ENCODE measurements at regions not wholly inside any gene's neighbourhood (a gene's known extent, or its start where the extent isn't known, plus 50 kb on each side); places are given as distances from the start of the nearest gene placed in this dataset.

DNA sequence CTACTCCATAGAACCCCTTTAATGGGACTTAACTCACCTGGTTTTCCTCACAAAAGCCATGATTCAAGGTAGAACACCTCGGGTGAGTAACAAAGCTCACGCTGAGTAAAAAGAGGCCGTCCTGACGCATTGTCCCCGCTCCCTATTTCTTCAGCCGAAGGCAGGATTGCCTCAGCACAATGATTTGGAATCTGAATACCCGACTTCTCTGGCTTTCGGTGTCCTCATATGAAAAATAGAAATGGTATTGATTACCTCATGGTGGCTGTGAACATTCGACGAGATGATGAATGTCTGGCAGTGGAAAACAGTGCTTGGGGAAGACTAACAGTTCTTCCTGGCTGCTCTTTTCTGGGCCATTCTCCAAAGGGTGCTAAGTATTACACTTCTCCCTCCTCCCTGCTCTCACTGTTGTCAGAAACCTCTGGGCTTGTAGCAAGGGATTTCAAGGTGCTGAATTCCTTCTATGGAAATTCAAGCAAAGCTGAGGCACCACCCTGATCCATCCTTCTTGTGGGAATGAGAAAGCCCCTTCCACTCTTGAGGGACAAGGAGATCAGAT lies 148.3 kb downstream of the C1orf94 start:
- TF ChIP-seq POLR2A (IDR thresholded peaks at IDR 0.05; ENCODE audit: low read depth) (no peak), EP300 (IDR thresholded peaks at IDR 0.05) (no peak), POLR2AphosphoS5 (IDR thresholded peaks at IDR 0.05) (no peak)
- TF ChIP-seq, protein P1, sequence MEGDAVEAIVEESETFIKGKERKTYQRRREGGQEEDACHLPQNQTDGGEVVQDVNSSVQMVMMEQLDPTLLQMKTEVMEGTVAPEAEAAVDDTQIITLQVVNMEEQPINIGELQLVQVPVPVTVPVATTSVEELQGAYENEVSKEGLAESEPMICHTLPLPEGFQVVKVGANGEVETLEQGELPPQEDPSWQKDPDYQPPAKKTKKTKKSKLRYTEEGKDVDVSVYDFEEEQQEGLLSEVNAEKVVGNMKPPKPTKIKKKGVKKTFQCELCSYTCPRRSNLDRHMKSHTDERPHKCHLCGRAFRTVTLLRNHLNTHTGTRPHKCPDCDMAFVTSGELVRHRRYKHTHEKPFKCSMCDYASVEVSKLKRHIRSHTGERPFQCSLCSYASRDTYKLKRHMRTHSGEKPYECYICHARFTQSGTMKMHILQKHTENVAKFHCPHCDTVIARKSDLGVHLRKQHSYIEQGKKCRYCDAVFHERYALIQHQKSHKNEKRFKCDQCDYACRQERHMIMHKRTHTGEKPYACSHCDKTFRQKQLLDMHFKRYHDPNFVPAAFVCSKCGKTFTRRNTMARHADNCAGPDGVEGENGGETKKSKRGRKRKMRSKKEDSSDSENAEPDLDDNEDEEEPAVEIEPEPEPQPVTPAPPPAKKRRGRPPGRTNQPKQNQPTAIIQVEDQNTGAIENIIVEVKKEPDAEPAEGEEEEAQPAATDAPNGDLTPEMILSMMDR (IDR thresholded peaks at IDR 0.05), result no peak

All from esophagus muscularis mucosa (tissue), 4 donors.